OCI-LY7 (cell line): ENCODE measurements at regions not wholly inside any gene's neighbourhood (a gene's known extent, or its start where the extent isn't known, plus 50 kb on each side); places are given as distances from the start of the nearest gene placed in this dataset.

Experiments used
- BruUV-seq: library from RNA; stranded (reverse); fragments of 400-500 nt; replicated peaks from 2 replicates; lab custom pipeline; 2021; lab: Mats Ljungman, UMichigan
- CTCF ChIA-PET: fragments of 300-600 bp; sonication (Branson Sonifier 250); formaldehyde crosslinking; loops from one replicate; lab custom pipeline; 2022; ENCODE audit warnings: antibody characterized with exemption; ENCODE audit not compliant: unreplicated experiment; lab: Charles Lee
- POLR2A ChIA-PET: fragments of 300-600 bp; sonication (Branson Sonifier 250); formaldehyde crosslinking; loops from one replicate; lab custom pipeline; 2022; ENCODE audit warnings: antibody characterized with exemption; lab: Charles Lee
- DNase-seq: peaks from one replicate; pipeline ENCODE4 v3.0.0-alpha.2; 2015; ENCODE audit warnings: low spot score
- H2AFZ ChIP-seq: fragments of 200-600 bp; sonication (generic), shearing (Covaris generic); 2 replicates; pipeline ENCODE4 v1.6.1; 2014; ENCODE audit warnings: mild to moderate bottlenecking, antibody characterized with exemption, low read length, moderate library complexity
- H3K27ac ChIP-seq: fragments of 200-600 bp; sonication (generic); 2 replicates; pipeline ENCODE4 v1.5.1; 2014; ENCODE audit warnings: mixed run types, low read depth, mild to moderate bottlenecking, moderate library complexity, low read length, inconsistent platforms; ENCODE audit not compliant: poor library complexity, severe bottlenecking
- H3K36me3 ChIP-seq: fragments of 200-600 bp; sonication (generic); 2 replicates; pipeline ENCODE4 v1.6.1; 2014; ENCODE audit warnings: mild to moderate bottlenecking, antibody characterized with exemption, low read length, moderate library complexity, mixed read lengths; ENCODE audit not compliant: insufficient read depth
- H3K4me1 ChIP-seq: fragments of 200-600 bp; sonication (generic); 2 replicates; pipeline ENCODE4 v1.5.1; 2014; ENCODE audit warnings: mild to moderate bottlenecking, low read length; ENCODE audit not compliant: insufficient read depth, poor library complexity, severe bottlenecking
- H3K4me2 ChIP-seq: fragments of 200-600 bp; sonication (generic); 2 replicates; pipeline ENCODE4 v1.6.1; 2014; ENCODE audit warnings: mild to moderate bottlenecking, low read length
- H3K4me3 ChIP-seq: fragments of 200-600 bp; sonication (generic); 2 replicates; pipeline ENCODE4 v1.5.1; 2014; ENCODE audit warnings: mild to moderate bottlenecking, low read depth, low read length; ENCODE audit not compliant: poor library complexity, severe bottlenecking
- H3K79me2 ChIP-seq: fragments of 200-600 bp; sonication (generic); 2 replicates; pipeline ENCODE4 v1.6.1; 2016; ENCODE audit warnings: low read depth, mild to moderate bottlenecking, low read length, moderate library complexity, mixed read lengths; ENCODE audit not compliant: insufficient read depth
- H3K9me2 ChIP-seq: fragments of 200-600 bp; sonication (generic); 2 replicates; pipeline ENCODE4 v1.6.1; 2016; ENCODE audit warnings: mild to moderate bottlenecking, low read length, mixed read lengths; ENCODE audit not compliant: insufficient read depth
- H3K9me3 ChIP-seq: fragments of 200-600 bp; sonication (generic); 2 replicates; pipeline ENCODE4 v1.6.1; 2014; ENCODE audit warnings: mild to moderate bottlenecking, mixed run types, low read length, mixed read lengths
- H4K20me1 ChIP-seq: fragments of 200-600 bp; sonication (generic); 2 replicates; pipeline ENCODE4 v1.6.1; 2014; ENCODE audit warnings: mild to moderate bottlenecking, antibody characterized with exemption, low read length, moderate library complexity, mixed read lengths; ENCODE audit not compliant: insufficient read depth
- CTCF ChIP-seq: fragments of 200-600 bp; sonication (generic); conservative IDR thresholded peaks from 2 replicates; pipeline ENCODE4 v1.5.1; 2014; ENCODE audit warnings: mild to moderate bottlenecking, antibody characterized with exemption, low read length, moderate library complexity, mixed read lengths
- EZH2phosphoT487 ChIP-seq: fragments of 200-600 bp; sonication (generic); IDR thresholded peaks from 2 replicates; pipeline ENCODE4 v1.6.1; 2018; ENCODE audit warnings: low read depth, borderline replicate concordance, mild to moderate bottlenecking, mixed run types, antibody characterized with exemption, low read length, moderate library complexity, mixed read lengths
- intact Hi-C: fragments of 100-400 bp; cut with micrococcal nuclease; formaldehyde crosslinking; loops from one replicate; pipeline ENCODE4 v1.10.0; 2022; ENCODE audit not compliant: unreplicated experiment

GRCh38 chr7:79872176-79872575, 262.5 kb upstream of the GNAI1 start:
- no peaks in the 10 kb centered on the region for H4K20me1 ChIP-seq
- no peaks in the 10 kb centered on the region for H3K4me1 ChIP-seq
- no peaks in the 10 kb centered on the region for H3K79me2 ChIP-seq
- H3K36me3 ChIP-seq: no peaks in the 10 kb centered on the region
- H3K9me3 ChIP-seq: no peaks in the 10 kb centered on the region
- H3K27ac ChIP-seq: no peak overlapping the region
- H3K4me2 ChIP-seq: no peak overlapping the region
- no peak for TF ChIP-seq EZH2phosphoT487
- TF ChIP-seq CTCF: no peak
- no peak overlapping the region for H2AFZ ChIP-seq
- no peaks in the 10 kb centered on the region for H3K9me2 ChIP-seq
- DNase-seq: no peak
- ChIA-PET POLR2A (interaction anchor here (0.7 kb wide), 2 partner anchors 120 to 589 kb away, joined by 3 read pairs; no protein-coding TSS in a partner anchor), CTCF (no interaction called here)
- no TSS peak for BruUV-seq
- intact Hi-C loops: no loop called here
- H3K4me3 ChIP-seq: no peak overlapping the region

GRCh38 chr7:79868010-79868409, 266.6 kb upstream of the GNAI1 start:
- POLR2A ChIA-PET: no interaction called here
- intact Hi-C loops: no loop called here
- no peak overlapping the region for H3K27ac ChIP-seq
- H3K9me3 ChIP-seq: no peaks in the 10 kb centered on the region
- CTCF ChIA-PET: no interaction called here
- H3K4me1 ChIP-seq: no peaks in the 10 kb centered on the region
- DNase-seq: no peak
- TF ChIP-seq EZH2phosphoT487: no peak
- no peak for TF ChIP-seq CTCF
- H3K9me2 ChIP-seq: no peaks in the 10 kb centered on the region
- H3K4me3 ChIP-seq: no peak overlapping the region
- no peaks in the 10 kb centered on the region for H3K79me2 ChIP-seq
- no peak overlapping the region for H3K4me2 ChIP-seq
- no peaks in the 10 kb centered on the region for H3K36me3 ChIP-seq
- no peaks in the 10 kb centered on the region for H4K20me1 ChIP-seq
- no TSS peak for BruUV-seq
- H2AFZ ChIP-seq: no peak overlapping the region

GRCh38 chr7:79862447-79863210, 272.0 kb upstream of the GNAI1 start:
- no TSS peak for BruUV-seq
- Histone ChIP-seq H3K36me3 (no peaks in the 10 kb centered on the region), H2AFZ (no peak overlapping the region), H4K20me1 (no peaks in the 10 kb centered on the region), H3K9me3 (no peaks in the 10 kb centered on the region), H3K9me2 (no peaks in the 10 kb centered on the region), H3K27ac (no peak overlapping the region), H3K4me3 (no peak overlapping the region), H3K4me1 (no peaks in the 10 kb centered on the region), H3K4me2 (no peak overlapping the region), H3K79me2 (no peaks in the 10 kb centered on the region)
- no peak for DNase-seq
- TF ChIP-seq CTCF: no peak
- no peak for TF ChIP-seq EZH2phosphoT487
- intact Hi-C loops: no loop called here
- POLR2A ChIA-PET: interaction anchor here (0.5 kb wide), 1 partner anchor 169 kb away, joined by 3 read pairs; no protein-coding TSS in a partner anchor
- CTCF ChIA-PET: no interaction called here
